WTC11 (cell line): ENCODE measurements at regions not wholly inside any gene's neighbourhood (a gene's known extent, or its start where the extent isn't known, plus 50 kb on each side); places are given as distances from the start of the nearest gene placed in this dataset.

Experiments
- ATAC-seq: fragments of 200-7000 bp; cut with Tn5 transposase; 2 replicates; pipeline ENCODE4 v1.10.0; 2021; ENCODE audit warnings: mild to moderate bottlenecking, moderate library complexity
- CTCF ChIA-PET: fragments of 300-600 bp; sonication (Branson Sonifier 250); formaldehyde crosslinking; loops from one replicate; lab custom pipeline; 2021; ENCODE audit warnings: antibody characterized with exemption; lab: Charles Lee
- POLR2A ChIA-PET: fragments of 350-600 bp; sonication (Branson Sonifier 250); formaldehyde crosslinking; loops from one replicate; lab custom pipeline; 2021; ENCODE audit warnings: antibody characterized with exemption; lab: Charles Lee
- DNase-seq: peaks from one replicate; pipeline ENCODE4 v3.0.0; 2021; ENCODE audit warnings: low spot score
- H3K27ac Mint-ChIP-seq: 2 replicates; pipeline ENCODE4 v1.8.0; 2021; ENCODE audit warnings: mixed read lengths
- H3K27me3 Mint-ChIP-seq: 2 replicates; pipeline ENCODE4 v1.8.0; 2021; ENCODE audit warnings: low read depth, mild to moderate bottlenecking, moderate library complexity, mixed read lengths
- H3K36me3 Mint-ChIP-seq: 2 replicates; pipeline ENCODE4 v1.8.0; 2021; ENCODE audit warnings: mixed read lengths
- H3K4me1 Mint-ChIP-seq: 2 replicates; pipeline ENCODE4 v1.8.0; 2022; ENCODE audit warnings: mixed read lengths
- H3K4me3 Mint-ChIP-seq: 2 replicates; pipeline ENCODE4 v1.8.0; 2021; ENCODE audit warnings: mild to moderate bottlenecking, moderate library complexity, mixed read lengths
- H3K9me3 Mint-ChIP-seq: 2 replicates; pipeline ENCODE4 v1.8.0; 2021; ENCODE audit warnings: mixed read lengths
- ATF2 ChIP-seq: sonication (generic); formaldehyde crosslinking; IDR thresholded peaks from 2 replicates; pipeline ENCODE4 v1.8.1; 2022; ENCODE audit warnings: low read depth, missing genetic modification reagents, borderline replicate concordance
- ATF3 ChIP-seq: sonication (generic); formaldehyde crosslinking; conservative IDR thresholded peaks from 2 replicates; pipeline ENCODE4 v1.8.1; 2022; ENCODE audit warnings: mild to moderate bottlenecking, missing genetic modification reagents
- CBFB ChIP-seq: sonication (generic); formaldehyde crosslinking; IDR thresholded peaks from 2 replicates; pipeline ENCODE4 v1.8.1; 2022; ENCODE audit warnings: mild to moderate bottlenecking, low read depth, missing genetic modification reagents
- ELF4 ChIP-seq: sonication (generic); formaldehyde crosslinking; IDR thresholded peaks from 2 replicates; pipeline ENCODE4 v1.8.1; 2022; ENCODE audit warnings: low read depth, mild to moderate bottlenecking, moderate library complexity, missing genetic modification reagents
- ESRRA ChIP-seq: sonication (generic); formaldehyde crosslinking; IDR thresholded peaks from 2 replicates; pipeline ENCODE4 v1.8.1; 2022; ENCODE audit warnings: mild to moderate bottlenecking, missing genetic modification reagents, borderline replicate concordance
- GTF2I ChIP-seq: fragments of 250-450 bp; sonication (Bioruptor Pico); conservative IDR thresholded peaks from 2 replicates; pipeline ENCODE4 v1.4.0; 2021; ENCODE audit warnings: mild to moderate bottlenecking
- HMGXB4 ChIP-seq: sonication (generic); formaldehyde crosslinking; IDR thresholded peaks from 2 replicates; pipeline ENCODE4 v1.8.1; 2023; ENCODE audit warnings: mild to moderate bottlenecking, moderate library complexity, missing genetic modification reagents
- IRF2 ChIP-seq: sonication (generic); formaldehyde crosslinking; IDR thresholded peaks from 2 replicates; pipeline ENCODE4 v1.8.0; 2022; ENCODE audit warnings: low read depth, missing genetic modification reagents, borderline replicate concordance
- JUN ChIP-seq: sonication (generic); formaldehyde crosslinking; IDR thresholded peaks from 2 replicates; pipeline ENCODE4 v1.8.0; 2023; ENCODE audit warnings: mild to moderate bottlenecking, missing genetic modification reagents
- KAT7 ChIP-seq: sonication (generic); formaldehyde crosslinking; IDR thresholded peaks from 2 replicates; pipeline ENCODE4 v1.8.1; 2023; ENCODE audit warnings: missing genetic modification reagents, mild to moderate bottlenecking, borderline replicate concordance
- MXD4 ChIP-seq: fragments of 250-450 bp; sonication (Bioruptor Pico); IDR thresholded peaks from 2 replicates; pipeline ENCODE4 v1.8.0; 2021; ENCODE audit warnings: mild to moderate bottlenecking, moderate library complexity, borderline replicate concordance
- NFATC4 ChIP-seq: fragments of 250-450 bp; sonication (Bioruptor Pico); IDR thresholded peaks from 2 replicates; pipeline ENCODE4 v1.9.0; 2021; ENCODE audit warnings: mild to moderate bottlenecking
- RORB ChIP-seq: fragments of 250-450 bp; sonication (Bioruptor Pico); IDR thresholded peaks from 2 replicates; pipeline ENCODE4 v1.9.0; 2021; ENCODE audit warnings: mild to moderate bottlenecking
- TEAD1 ChIP-seq: sonication (generic); formaldehyde crosslinking; IDR thresholded peaks from 2 replicates; pipeline ENCODE4 v1.8.0; 2022; ENCODE audit warnings: mild to moderate bottlenecking, missing genetic modification reagents
- ZBTB21 ChIP-seq: sonication (generic); formaldehyde crosslinking; IDR thresholded peaks from 2 replicates; pipeline ENCODE4 v1.8.1; 2023; ENCODE audit warnings: mild to moderate bottlenecking, missing genetic modification reagents, borderline replicate concordance
- ZBTB43 ChIP-seq: sonication (generic); formaldehyde crosslinking; IDR thresholded peaks from 2 replicates; pipeline ENCODE4 v1.8.1; 2023; ENCODE audit warnings: mild to moderate bottlenecking, missing genetic modification reagents
- ZNF138 ChIP-seq: sonication (generic); formaldehyde crosslinking; conservative IDR thresholded peaks from 2 replicates; pipeline ENCODE4 v1.8.1; 2022; ENCODE audit warnings: mild to moderate bottlenecking, moderate library complexity, missing genetic modification reagents
- ZNF317 ChIP-seq: sonication (generic); formaldehyde crosslinking; IDR thresholded peaks from 2 replicates; pipeline ENCODE4 v1.8.1; 2023; ENCODE audit warnings: low read depth, mild to moderate bottlenecking, moderate library complexity, missing genetic modification reagents, borderline replicate concordance
- ZNF396 ChIP-seq: fragments of 250-450 bp; sonication (Bioruptor Pico); IDR thresholded peaks from 2 replicates; pipeline ENCODE4 v1.8.0; 2021; ENCODE audit warnings: mild to moderate bottlenecking, moderate library complexity, borderline replicate concordance
- ZNF532 ChIP-seq: fragments of 250-450 bp; sonication (Bioruptor Pico); IDR thresholded peaks from 2 replicates; pipeline ENCODE4 v1.9.0; 2021; ENCODE audit warnings: mild to moderate bottlenecking, borderline replicate concordance
- TF ChIP-seq, protein P1 (sequence below): fragments of 250-450 bp; sonication (Bioruptor Pico); IDR thresholded peaks from 2 replicates; pipeline ENCODE4 v2.1.2; 2022; ENCODE audit warnings: mild to moderate bottlenecking, moderate library complexity
- TF ChIP-seq, protein P2 (sequence below): sonication (generic); formaldehyde crosslinking; IDR thresholded peaks from 2 replicates; pipeline ENCODE4 v1.8.0; 2023; ENCODE audit warnings: missing genetic modification reagents, mild to moderate bottlenecking, borderline replicate concordance

DNA sequence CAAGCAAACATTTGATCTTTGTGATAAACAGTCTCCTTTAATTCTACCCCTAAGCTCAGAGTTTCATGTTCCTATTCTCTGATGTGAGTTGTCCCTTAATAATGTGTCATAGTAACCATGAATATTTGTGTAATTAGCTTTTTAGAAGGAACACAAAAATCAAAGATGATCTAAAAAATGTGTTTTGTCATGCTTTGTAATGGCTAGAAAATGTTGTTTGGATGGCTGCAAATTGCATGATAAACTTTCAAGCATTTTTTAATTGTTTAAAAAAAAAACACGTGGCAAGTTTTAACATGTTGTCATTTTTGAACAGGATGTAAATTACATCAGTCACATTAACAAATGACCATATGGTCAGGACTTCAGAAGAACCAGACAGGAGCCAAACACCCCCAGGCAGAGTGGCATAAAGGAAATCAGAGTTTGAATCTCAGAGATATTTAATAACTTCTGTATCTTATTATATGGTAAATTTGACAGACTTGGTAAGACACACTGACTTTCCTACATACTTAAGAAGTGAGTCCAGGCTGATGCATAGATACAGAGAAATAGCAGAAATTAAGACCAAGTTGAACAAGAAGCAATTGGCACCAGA lies 223.9 kb upstream of the VEGFC start:
- TF ChIP-seq IRF2 (CRISPR knock-in tag) (no peak), ZNF138 (CRISPR knock-in tag) (no peak), ZNF396 (CRISPR knock-in tag) (no peak), ELF4 (no peak), CBFB (CRISPR knock-in tag) (no peak), MXD4 (CRISPR knock-in tag) (no peak), ATF2 (no peak), JUN (CRISPR knock-in tag) (no peak), ZNF532 (CRISPR knock-in tag) (no peak), NFATC4 (CRISPR knock-in tag) (no peak), ZNF317 (CRISPR knock-in tag) (no peak), ZBTB21 (no peak), HMGXB4 (no peak), TEAD1 (no peak), KAT7 (no peak), GTF2I (CRISPR knock-in tag) (no peak), RORB (no peak)
- TF ChIP-seq, protein P1, sequence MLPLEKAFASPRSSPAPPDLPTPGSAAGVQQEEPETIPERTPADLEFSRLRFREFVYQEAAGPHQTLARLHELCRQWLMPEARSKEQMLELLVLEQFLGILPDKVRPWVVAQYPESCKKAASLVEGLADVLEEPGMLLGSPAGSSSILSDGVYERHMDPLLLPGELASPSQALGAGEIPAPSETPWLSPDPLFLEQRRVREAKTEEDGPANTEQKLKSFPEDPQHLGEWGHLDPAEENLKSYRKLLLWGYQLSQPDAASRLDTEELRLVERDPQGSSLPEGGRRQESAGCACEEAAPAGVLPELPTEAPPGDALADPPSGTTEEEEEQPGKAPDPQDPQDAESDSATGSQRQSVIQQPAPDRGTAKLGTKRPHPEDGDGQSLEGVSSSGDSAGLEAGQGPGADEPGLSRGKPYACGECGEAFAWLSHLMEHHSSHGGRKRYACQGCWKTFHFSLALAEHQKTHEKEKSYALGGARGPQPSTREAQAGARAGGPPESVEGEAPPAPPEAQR (CRISPR knock-in tag), result no peak

GRCh38 chr4:177023951-177024350 lies 231.2 kb upstream of the VEGFC start:
- Mint-ChIP-seq H3K36me3 (0 out of 2 replicates have a peak, but pooled peaks cover 3% of the 10 kb centered on the region), H3K27me3 (peaks cover 2% of the 10 kb centered on the region; the same call in 1 of the 2 replicates), H3K4me1 (no peaks in the 10 kb centered on the region), H3K9me3 (peaks cover 36% of the 10 kb centered on the region), H3K4me3 (no peak overlapping the region), H3K27ac (no peak overlapping the region)
- ATAC-seq, result no peak
- ChIA-PET POLR2A (no interaction called here), CTCF (no interaction called here)
- DNase-seq, result no peak
- TF ChIP-seq ESRRA (CRISPR knock-in tag) (no peak), ZBTB43 (no peak), ATF3 (CRISPR knock-in tag) (no peak)
- TF ChIP-seq, protein P2, sequence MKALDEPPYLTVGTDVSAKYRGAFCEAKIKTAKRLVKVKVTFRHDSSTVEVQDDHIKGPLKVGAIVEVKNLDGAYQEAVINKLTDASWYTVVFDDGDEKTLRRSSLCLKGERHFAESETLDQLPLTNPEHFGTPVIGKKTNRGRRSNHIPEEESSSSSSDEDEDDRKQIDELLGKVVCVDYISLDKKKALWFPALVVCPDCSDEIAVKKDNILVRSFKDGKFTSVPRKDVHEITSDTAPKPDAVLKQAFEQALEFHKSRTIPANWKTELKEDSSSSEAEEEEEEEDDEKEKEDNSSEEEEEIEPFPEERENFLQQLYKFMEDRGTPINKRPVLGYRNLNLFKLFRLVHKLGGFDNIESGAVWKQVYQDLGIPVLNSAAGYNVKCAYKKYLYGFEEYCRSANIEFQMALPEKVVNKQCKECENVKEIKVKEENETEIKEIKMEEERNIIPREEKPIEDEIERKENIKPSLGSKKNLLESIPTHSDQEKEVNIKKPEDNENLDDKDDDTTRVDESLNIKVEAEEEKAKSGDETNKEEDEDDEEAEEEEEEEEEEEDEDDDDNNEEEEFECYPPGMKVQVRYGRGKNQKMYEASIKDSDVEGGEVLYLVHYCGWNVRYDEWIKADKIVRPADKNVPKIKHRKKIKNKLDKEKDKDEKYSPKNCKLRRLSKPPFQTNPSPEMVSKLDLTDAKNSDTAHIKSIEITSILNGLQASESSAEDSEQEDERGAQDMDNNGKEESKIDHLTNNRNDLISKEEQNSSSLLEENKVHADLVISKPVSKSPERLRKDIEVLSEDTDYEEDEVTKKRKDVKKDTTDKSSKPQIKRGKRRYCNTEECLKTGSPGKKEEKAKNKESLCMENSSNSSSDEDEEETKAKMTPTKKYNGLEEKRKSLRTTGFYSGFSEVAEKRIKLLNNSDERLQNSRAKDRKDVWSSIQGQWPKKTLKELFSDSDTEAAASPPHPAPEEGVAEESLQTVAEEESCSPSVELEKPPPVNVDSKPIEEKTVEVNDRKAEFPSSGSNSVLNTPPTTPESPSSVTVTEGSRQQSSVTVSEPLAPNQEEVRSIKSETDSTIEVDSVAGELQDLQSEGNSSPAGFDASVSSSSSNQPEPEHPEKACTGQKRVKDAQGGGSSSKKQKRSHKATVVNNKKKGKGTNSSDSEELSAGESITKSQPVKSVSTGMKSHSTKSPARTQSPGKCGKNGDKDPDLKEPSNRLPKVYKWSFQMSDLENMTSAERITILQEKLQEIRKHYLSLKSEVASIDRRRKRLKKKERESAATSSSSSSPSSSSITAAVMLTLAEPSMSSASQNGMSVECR, result no peak

More for the DNA sequence above, 223.9 kb upstream of the VEGFC start:
- DNase-seq (no peak), ATAC-seq (no peak)
- Mint-ChIP-seq H3K4me1 (no peaks in the 10 kb centered on the region), H3K27ac (no peak overlapping the region), H3K27me3 (no peaks in the 10 kb centered on the region; the same call in 1 of the 2 replicates), H3K4me3 (no peak overlapping the region), H3K9me3 (peaks cover 43% of the 10 kb centered on the region), H3K36me3 (no peaks in the 10 kb centered on the region)
- CTCF ChIA-PET, result no interaction called here
- POLR2A ChIA-PET, result no interaction called here
